ENCODE measurements at regions not wholly inside any gene's neighbourhood (a gene's known extent, or its start where the extent isn't known, plus 50 kb on each side); places are given as distances from the start of the nearest gene placed in this dataset.

- Histone ChIP-seq H3K9me3 (peaks cover 0 to 41% of the 10 kb centered on the region in 2 donors), H3K4me3 (no peak overlapping the region), H3K4me1 (no peaks in the 10 kb centered on the region), H3K36me3 (no peaks in the 10 kb centered on the region), H3K27me3 (no peaks in the 10 kb centered on the region), H3K27ac (no peak overlapping the region)
- ATAC-seq (no peak), DNase-seq (no peak)
- no peak for TF ChIP-seq CTCF (IDR thresholded peaks at IDR 0.05)
- intact Hi-C loops (cut with DNase I): no loop called here
These were observed 74.6 kb upstream of the VASH1 start for GRCh38 chr14:76686646-76687045.

GRCh38 chr14:76687611-76688382, 73.5 kb upstream of the VASH1 start:
- H3K9me3 ChIP-seq: peaks cover 0 to 31% of the 10 kb centered on the region in 2 donors
- intact Hi-C loops (cut with DNase I): no loop called here
- H3K4me1 ChIP-seq: no peaks in the 10 kb centered on the region
- TF ChIP-seq CTCF (IDR thresholded peaks at IDR 0.05): no peak
- DNase-seq: peak in 1 of 4 donors; percentile 42
- no peak overlapping the region for H3K27ac ChIP-seq
- H3K27me3 ChIP-seq: no peaks in the 10 kb centered on the region
- no peak for ATAC-seq
- H3K4me3 ChIP-seq: no peak overlapping the region
- no peaks in the 10 kb centered on the region for H3K36me3 ChIP-seq

GRCh38 chr14:76688383-76688671, 72.9 kb upstream of the VASH1 start:
- Histone ChIP-seq H3K4me3 (no peak overlapping the region), H3K4me1 (no peaks in the 10 kb centered on the region), H3K27me3 (no peaks in the 10 kb centered on the region), H3K9me3 (peaks cover 0 to 26% of the 10 kb centered on the region in 2 donors), H3K36me3 (no peaks in the 10 kb centered on the region), H3K27ac (no peak overlapping the region)
- ATAC-seq (no peak), DNase-seq (no peak)
- no peak for TF ChIP-seq CTCF (IDR thresholded peaks at IDR 0.05)
- intact Hi-C loops (cut with DNase I): no loop called here

GRCh38 chr14:76690502-76691105, 70.7 kb upstream of the VASH1 start:
- no peaks in the 10 kb centered on the region for H3K36me3 ChIP-seq
- no peaks in the 10 kb centered on the region for H3K27me3 ChIP-seq
- H3K27ac ChIP-seq: no peak overlapping the region
- no peak overlapping the region for H3K4me3 ChIP-seq
- H3K4me1 ChIP-seq: no peaks in the 10 kb centered on the region
- peaks cover 0 to 25% of the 10 kb centered on the region in 2 donors for H3K9me3 ChIP-seq
- TF ChIP-seq CTCF (IDR thresholded peaks at IDR 0.05): no peak
- intact Hi-C loops (cut with DNase I): no loop called here
- DNase-seq (no peak), ATAC-seq (no peak)

GRCh38 chr14:76694106-76694505, 67.2 kb upstream of the VASH1 start:
- intact Hi-C loops (cut with DNase I): no loop called here
- no peak for TF ChIP-seq CTCF (IDR thresholded peaks at IDR 0.05)
- Histone ChIP-seq H3K9me3 (no peaks in the 10 kb centered on the region), H3K27ac (no peak overlapping the region), H3K36me3 (no peaks in the 10 kb centered on the region), H3K27me3 (no peaks in the 10 kb centered on the region), H3K4me1 (no peaks in the 10 kb centered on the region), H3K4me3 (no peak overlapping the region)
- no peak for ATAC-seq
- no peak for DNase-seq

Measured in left lung (tissue), 4 donors.